ENCODE measurements at regions not wholly inside any gene's neighbourhood (a gene's known extent, or its start where the extent isn't known, plus 50 kb on each side); places are given as distances from the start of the nearest gene placed in this dataset.

GRCh38 chr9:135022191-135022870 is 65.1 kb upstream of the OLFM1 start:
- H3K36me3 Mint-ChIP-seq, result no peaks in the 10 kb centered on the region
- H3K4me3 Mint-ChIP-seq, result no peak overlapping the region
- no peaks in the 10 kb centered on the region for H3K9me3 Mint-ChIP-seq
- no peak for DNase-seq
- H3K4me1 ChIP-seq (ENCODE audit: insufficient read depth, low read length), result no peaks in the 10 kb centered on the region
- no peaks in the 10 kb centered on the region for H3K4me1 Mint-ChIP-seq
- no peak overlapping the region for H3K27ac Mint-ChIP-seq
- peaks cover 0 to 7% of the 10 kb centered on the region in 2 donors for H3K27me3 Mint-ChIP-seq
- ChIA-PET CTCF (no interaction called here), POLR2A (no interaction called here)
- no peak overlapping the region for H3K27ac ChIP-seq (ENCODE audit: low read depth, low read length)
- no peaks in the 10 kb centered on the region for H3K9me3 ChIP-seq (ENCODE audit: low read length)
- H3K27me3 ChIP-seq (ENCODE audit: insufficient read depth, low read length, poor library complexity, severe bottlenecking), result no peaks in the 10 kb centered on the region
- H3K4me3 ChIP-seq (ENCODE audit: low read length), result no peak overlapping the region
- H3K36me3 ChIP-seq (ENCODE audit: insufficient read depth, low read length), result no peaks in the 10 kb centered on the region

GRCh38 chr9:135023088-135023785 is 64.2 kb upstream of the OLFM1 start:
- Histone ChIP-seq H3K4me1 (ENCODE audit: insufficient read depth, low read length) (no peaks in the 10 kb centered on the region), H3K36me3 (ENCODE audit: insufficient read depth, low read length) (no peaks in the 10 kb centered on the region), H3K27ac (ENCODE audit: low read depth, low read length) (no peak overlapping the region), H3K4me3 (ENCODE audit: low read length) (no peak overlapping the region), H3K9me3 (ENCODE audit: low read length) (no peaks in the 10 kb centered on the region), H3K27me3 (ENCODE audit: insufficient read depth, low read length, poor library complexity, severe bottlenecking) (no peaks in the 10 kb centered on the region)
- DNase-seq, result no peak
- POLR2A ChIA-PET, result no interaction called here
- Mint-ChIP-seq H3K4me1 (no peaks in the 10 kb centered on the region), H3K9me3 (no peaks in the 10 kb centered on the region), H3K36me3 (no peaks in the 10 kb centered on the region), H3K4me3 (no peak overlapping the region), H3K27ac (no peak overlapping the region), H3K27me3 (peaks cover 0 to 9% of the 10 kb centered on the region in 2 donors)
- CTCF ChIA-PET, result interaction anchor here (1.1 kb wide), 1 partner anchor 8 kb away, joined by 3 read pairs; no protein-coding TSS in a partner anchor

- no peak overlapping the region for H3K27ac Mint-ChIP-seq
- ChIA-PET CTCF (interaction anchor here (1.1 kb wide), 1 partner anchor 9 kb away, joined by 3 read pairs; no protein-coding TSS in a partner anchor), POLR2A (no interaction called here)
These were observed 63.6 kb upstream of the OLFM1 start for GRCh38 chr9:135023786-135024405.

GRCh38 chr9:135029463-135029862 is 58.0 kb upstream of the OLFM1 start:
- Histone ChIP-seq H3K27ac (ENCODE audit: low read depth, low read length) (no peak overlapping the region), H3K4me3 (ENCODE audit: low read length) (no peak overlapping the region), H3K36me3 (ENCODE audit: insufficient read depth, low read length) (no peaks in the 10 kb centered on the region), H3K9me3 (ENCODE audit: low read length) (no peaks in the 10 kb centered on the region), H3K4me1 (ENCODE audit: insufficient read depth, low read length) (no peaks in the 10 kb centered on the region), H3K27me3 (ENCODE audit: insufficient read depth, low read length, poor library complexity, severe bottlenecking) (no peaks in the 10 kb centered on the region)
- H3K36me3 Mint-ChIP-seq, result no peaks in the 10 kb centered on the region
- POLR2A ChIA-PET, result no interaction called here
- H3K27ac Mint-ChIP-seq, result no peak overlapping the region
- peaks cover 0 to 3% of the 10 kb centered on the region in 2 donors for H3K27me3 Mint-ChIP-seq
- H3K9me3 Mint-ChIP-seq, result no peaks in the 10 kb centered on the region
- DNase-seq, result no peak
- CTCF ChIA-PET, result no interaction called here
- H3K4me3 Mint-ChIP-seq, result no peak overlapping the region
- no peaks in the 10 kb centered on the region for H3K4me1 Mint-ChIP-seq

More at GRCh38 chr9:135023786-135024405, 63.6 kb upstream of the OLFM1 start:
- no peak overlapping the region for H3K4me3 ChIP-seq (ENCODE audit: low read length)
- DNase-seq, result peak in 1 of 5 donors; percentile 29
- no peaks in the 10 kb centered on the region for H3K9me3 ChIP-seq (ENCODE audit: low read length)
- no peaks in the 10 kb centered on the region for H3K4me1 ChIP-seq (ENCODE audit: insufficient read depth, low read length)
- H3K27ac ChIP-seq (ENCODE audit: low read depth, low read length), result no peak overlapping the region
- Mint-ChIP-seq H3K9me3 (no peaks in the 10 kb centered on the region), H3K36me3 (no peaks in the 10 kb centered on the region), H3K27me3 (peaks cover 0 to 9% of the 10 kb centered on the region in 2 donors), H3K4me1 (no peaks in the 10 kb centered on the region), H3K4me3 (no peak overlapping the region)
- no peaks in the 10 kb centered on the region for H3K27me3 ChIP-seq (ENCODE audit: insufficient read depth, low read length, poor library complexity, severe bottlenecking)
- H3K36me3 ChIP-seq (ENCODE audit: insufficient read depth, low read length), result no peaks in the 10 kb centered on the region

- Mint-ChIP-seq H3K9me3 (no peaks in the 10 kb centered on the region), H3K36me3 (no peaks in the 10 kb centered on the region), H3K4me1 (no peaks in the 10 kb centered on the region), H3K27me3 (peaks cover 0 to 2% of the 10 kb centered on the region in 2 donors), H3K27ac (no peak overlapping the region), H3K4me3 (no peak overlapping the region)
- no peaks in the 10 kb centered on the region for H3K9me3 ChIP-seq (ENCODE audit: low read length)
- H3K27me3 ChIP-seq (ENCODE audit: insufficient read depth, low read length, poor library complexity, severe bottlenecking), result no peaks in the 10 kb centered on the region
- DNase-seq, result peak in 1 of 5 donors; percentile 44
- H3K4me3 ChIP-seq (ENCODE audit: low read length), result no peak overlapping the region
- POLR2A ChIA-PET, result no interaction called here
- no peaks in the 10 kb centered on the region for H3K4me1 ChIP-seq (ENCODE audit: insufficient read depth, low read length)
- no peaks in the 10 kb centered on the region for H3K36me3 ChIP-seq (ENCODE audit: insufficient read depth, low read length)
- CTCF ChIA-PET, result no interaction called here
- no peak overlapping the region for H3K27ac ChIP-seq (ENCODE audit: low read depth, low read length)
These were observed 57.5 kb upstream of the OLFM1 start for GRCh38 chr9:135029871-135030565.

- Mint-ChIP-seq H3K9me3 (no peaks in the 10 kb centered on the region), H3K4me1 (no peaks in the 10 kb centered on the region), H3K36me3 (no peaks in the 10 kb centered on the region), H3K4me3 (no peak overlapping the region), H3K27me3 (peaks cover 0 to 2% of the 10 kb centered on the region in 2 donors), H3K27ac (no peak overlapping the region)
- Histone ChIP-seq H3K27me3 (ENCODE audit: insufficient read depth, low read length, poor library complexity, severe bottlenecking) (no peaks in the 10 kb centered on the region), H3K4me3 (ENCODE audit: low read length) (no peak overlapping the region), H3K4me1 (ENCODE audit: insufficient read depth, low read length) (no peaks in the 10 kb centered on the region), H3K9me3 (ENCODE audit: low read length) (no peaks in the 10 kb centered on the region), H3K36me3 (ENCODE audit: insufficient read depth, low read length) (no peaks in the 10 kb centered on the region), H3K27ac (ENCODE audit: low read depth, low read length) (no peak overlapping the region)
- no peak for DNase-seq
- CTCF ChIA-PET, result no interaction called here
- POLR2A ChIA-PET, result no interaction called here
These were observed 56.8 kb upstream of the OLFM1 start for GRCh38 chr9:135030566-135031226.

GRCh38 chr9:135032041-135032835 is 55.2 kb upstream of the OLFM1 start:
- Mint-ChIP-seq H3K27ac (no peak overlapping the region), H3K36me3 (no peaks in the 10 kb centered on the region), H3K4me1 (no peaks in the 10 kb centered on the region), H3K4me3 (no peak overlapping the region), H3K9me3 (no peaks in the 10 kb centered on the region), H3K27me3 (peaks cover 0 to 6% of the 10 kb centered on the region in 2 donors)
- ChIA-PET CTCF (no interaction called here), POLR2A (no interaction called here)
- H3K4me1 ChIP-seq (ENCODE audit: insufficient read depth, low read length), result no peaks in the 10 kb centered on the region
- no peaks in the 10 kb centered on the region for H3K27me3 ChIP-seq (ENCODE audit: insufficient read depth, low read length, poor library complexity, severe bottlenecking)
- no peak overlapping the region for H3K4me3 ChIP-seq (ENCODE audit: low read length)
- H3K36me3 ChIP-seq (ENCODE audit: insufficient read depth, low read length), result no peaks in the 10 kb centered on the region
- H3K9me3 ChIP-seq (ENCODE audit: low read length), result no peaks in the 10 kb centered on the region
- H3K27ac ChIP-seq (ENCODE audit: low read depth, low read length), result no peak overlapping the region
- DNase-seq, result no peak
